DND-41 (cell line): ENCODE measurements at regions not wholly inside any gene's neighbourhood (a gene's known extent, or its start where the extent isn't known, plus 50 kb on each side); places are given as distances from the start of the nearest gene placed in this dataset.
"Not testable (repeated sequence)": the region's sequence is repeated elsewhere in the genome, so short reads cannot be mapped to it uniquely, and the experiment has no call there.

ENCODE experiments used
- ATAC-seq: fragments of 200-7000 bp; cut with Tn5 transposase; 3 replicates; pipeline ENCODE4 v1.9.1; 2021; ENCODE audit warnings: low read depth; ENCODE audit not compliant: insufficient read depth
- DNase-seq: peaks from one replicate; pipeline ENCODE4 v3.0.0-alpha.2; 2020
- H2AFZ ChIP-seq: 2 replicates; pipeline ENCODE4 v1.6.0; 2012; ENCODE audit warnings: low read depth, low read length
- H3K27ac ChIP-seq: 2 replicates; pipeline ENCODE4 v1.5.1; 2012; ENCODE audit warnings: low read length, inconsistent platforms
- H3K27me3 ChIP-seq: fragments of 200-600 bp; sonication (generic); 2 replicates; pipeline ENCODE4 v1.6.0; 2012; ENCODE audit warnings: low read length, mild to moderate bottlenecking, inconsistent platforms; ENCODE audit not compliant: insufficient read depth, poor library complexity
- H3K36me3 ChIP-seq: 2 replicates; pipeline ENCODE4 v1.5.1; 2012; ENCODE audit warnings: low read length, inconsistent platforms; ENCODE audit not compliant: insufficient read depth
- H3K4me1 ChIP-seq: 2 replicates; pipeline ENCODE4 v1.5.1; 2012; ENCODE audit warnings: mild to moderate bottlenecking, low read length; ENCODE audit not compliant: insufficient read depth
- H3K4me2 ChIP-seq: 2 replicates; pipeline ENCODE4 v1.6.0; 2012; ENCODE audit warnings: mild to moderate bottlenecking, moderate library complexity, low read length, inconsistent platforms; ENCODE audit not compliant: insufficient read depth
- H3K4me3 ChIP-seq, 2 experiments: fragments of 200-600 bp in 1 of 2; shearing (Covaris generic) in 1 of 2; 2 replicates each; pipeline ENCODE4 v1.5.1; 2012 to 2016; ENCODE audit warnings: inconsistent platforms in 2 of 2, low read length in 2 of 2, mild to moderate bottlenecking in 2 of 2, low read depth in 1 of 2, moderate library complexity in 1 of 2
- H3K79me2 ChIP-seq: 2 replicates; pipeline ENCODE4 v1.6.0; 2012; ENCODE audit warnings: low read length, inconsistent platforms; ENCODE audit not compliant: insufficient read depth
- H3K9ac ChIP-seq: 2 replicates; pipeline ENCODE4 v1.6.0; 2012; ENCODE audit warnings: low read depth, mild to moderate bottlenecking, inconsistent platforms, low read length, moderate library complexity
- H3K9me3 ChIP-seq: 2 replicates; pipeline ENCODE4 v1.5.1; 2012; ENCODE audit warnings: low read length, moderate library complexity, mild to moderate bottlenecking, inconsistent platforms; ENCODE audit not compliant: insufficient read depth, severe bottlenecking
- H4K20me1 ChIP-seq: 2 replicates; pipeline ENCODE4 v1.6.0; 2012; ENCODE audit warnings: low read length; ENCODE audit not compliant: insufficient read depth
- CTCF ChIP-seq: IDR thresholded peaks from 2 replicates; pipeline ENCODE4 v1.5.1; 2012; ENCODE audit warnings: borderline replicate concordance, low read length, moderate library complexity, mild to moderate bottlenecking; ENCODE audit not compliant: poor library complexity, severe bottlenecking; ENCODE audit errors: extremely low read depth
- EZH2 ChIP-seq: IDR thresholded peaks from 3 replicates; pipeline ENCODE4 v1.6.1; 2012; ENCODE audit warnings: borderline replicate concordance, low read depth, mild to moderate bottlenecking, moderate library complexity, low read length, inconsistent platforms; ENCODE audit not compliant: severe bottlenecking

GRCh38 chr16:55019419-55020131 lies 88.9 kb downstream of the IRX5 start:
- Histone ChIP-seq H3K4me1 (no peaks in the 10 kb centered on the region), H3K27ac (no peak overlapping the region), H3K4me3 (no peak overlapping the region), H2AFZ (no peak overlapping the region), H4K20me1 (no peaks in the 10 kb centered on the region), H3K9me3 (peaks cover 7% of the 10 kb centered on the region), H3K36me3 (no peaks in the 10 kb centered on the region), H3K27me3 (peaks cover 5% of the 10 kb centered on the region), H3K9ac (no peak overlapping the region), H3K79me2 (no peaks in the 10 kb centered on the region), H3K4me2 (no peak overlapping the region)
- no peak for DNase-seq
- TF ChIP-seq EZH2 (no peak), CTCF (no peak)
- ATAC-seq: no peak

GRCh38 chr16:55021595-55022475 lies 91.2 kb downstream of the IRX5 start:
- no peak overlapping the region for H3K4me2 ChIP-seq
- H3K27ac ChIP-seq: no peak overlapping the region

GRCh38 chr16:55027260-55027659 lies 96.6 kb downstream of the IRX5 start:
- H3K4me3 ChIP-seq, DNase-seq, H2AFZ ChIP-seq, ATAC-seq, H3K4me2 ChIP-seq, H3K9ac ChIP-seq, H3K9me3 ChIP-seq, H3K27ac ChIP-seq, H3K79me2 ChIP-seq, H3K4me1 ChIP-seq, H4K20me1 ChIP-seq, H3K27me3 ChIP-seq, H3K36me3 ChIP-seq: not testable (repeated sequence)

More at GRCh38 chr16:55021595-55022475, 91.2 kb downstream of the IRX5 start:
- no peaks in the 10 kb centered on the region for H4K20me1 ChIP-seq
- TF ChIP-seq CTCF (peak; percentile 30), EZH2 (no peak)
- H3K4me3 ChIP-seq: no peak overlapping the region
- ATAC-seq (peak; percentile 70), DNase-seq (peak; percentile 46)
- H3K36me3 ChIP-seq: no peaks in the 10 kb centered on the region
- peaks cover 7% of the 10 kb centered on the region for H3K9me3 ChIP-seq
- H2AFZ ChIP-seq: no peak overlapping the region
- H3K27me3 ChIP-seq: peaks cover 5% of the 10 kb centered on the region
- H3K4me1 ChIP-seq: no peaks in the 10 kb centered on the region
- no peak overlapping the region for H3K9ac ChIP-seq
- H3K79me2 ChIP-seq: no peaks in the 10 kb centered on the region

- no peak for DNase-seq
- H3K9ac ChIP-seq: no peak overlapping the region
- H3K9me3 ChIP-seq: no peaks in the 10 kb centered on the region
- H3K27ac ChIP-seq: no peak overlapping the region
- H4K20me1 ChIP-seq: no peaks in the 10 kb centered on the region
- no peak overlapping the region for H2AFZ ChIP-seq
- H3K4me2 ChIP-seq: no peak overlapping the region
- H3K36me3 ChIP-seq: no peaks in the 10 kb centered on the region
- H3K4me3 ChIP-seq: no peak overlapping the region
- TF ChIP-seq EZH2 (no peak), CTCF (no peak)
- no peaks in the 10 kb centered on the region for H3K27me3 ChIP-seq
- H3K79me2 ChIP-seq: no peaks in the 10 kb centered on the region
- no peaks in the 10 kb centered on the region for H3K4me1 ChIP-seq
- ATAC-seq: no peak
Observed at GRCh38 chr16:55029509-55029908, 98.8 kb downstream of the IRX5 start.
